ENCODE measurements at regions not wholly inside any gene's neighbourhood (a gene's known extent, or its start where the extent isn't known, plus 50 kb on each side); places are given as distances from the start of the nearest gene placed in this dataset.

DNA sequence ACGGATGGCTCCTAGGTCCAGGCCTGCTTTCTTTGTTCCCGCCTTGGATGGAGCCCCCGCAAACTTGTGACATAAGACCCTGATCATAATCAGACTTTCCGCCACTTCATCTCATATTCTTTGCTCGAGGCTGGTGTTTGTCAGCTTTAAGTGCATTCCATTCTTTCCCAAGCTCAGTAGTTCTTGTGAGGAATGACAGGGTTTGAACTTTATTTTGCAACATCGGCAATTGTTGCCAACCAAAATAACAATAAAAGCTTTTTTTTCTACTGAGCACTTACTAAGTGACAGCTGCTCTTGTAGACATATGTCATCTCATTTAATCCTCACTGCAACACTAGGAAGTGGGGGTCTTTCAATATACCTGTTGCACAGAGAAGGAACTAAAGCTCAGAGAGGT, 178.8 kb upstream of the ST6GAL2 start:
- Histone ChIP-seq H3K27me3 (ENCODE audit: control insufficient read depth in 2 of 2, insufficient read depth in 2 of 2, low read length in 2 of 2) (no peaks in the 10 kb centered on the region), H3K4me2 (ENCODE audit: insufficient read depth, low read length) (no peak overlapping the region), H3K4me1 (replicated peaks in 1 of 2; ENCODE audit: control insufficient read depth in 2 of 2, insufficient read depth in 2 of 2, low read length in 2 of 2) (no peaks in the 10 kb centered on the region), H3K79me2 (ENCODE audit: control insufficient read depth, insufficient read depth, low read length) (no peaks in the 10 kb centered on the region), H3K36me3 (ENCODE audit: control insufficient read depth, insufficient read depth, low read length) (no peaks in the 10 kb centered on the region), H3K9me1 (ENCODE audit: control insufficient read depth, insufficient read depth, low read length) (no peaks in the 10 kb centered on the region), H3K9me3 (replicated peaks; ENCODE audit: control insufficient read depth, insufficient read depth, low read depth, low read length) (no peaks in the 10 kb centered on the region; the same call in 1 of the 2 replicates), H4K20me1 (replicated peaks; ENCODE audit: control insufficient read depth, insufficient read depth, low read length) (no peaks in the 10 kb centered on the region), H3K9ac (ENCODE audit: insufficient read depth in 1 of 2, low read depth in 2 of 2, low read length in 2 of 2) (no peak overlapping the region), H3K4me3 (no peak overlapping the region), H3K27ac (ENCODE audit: extremely low read depth, low read depth, low read length) (no peak overlapping the region), H2AFZ (ENCODE audit: low read depth, low read length) (no peak overlapping the region)
- 2% methylated on average over 6 of the region's 6 CpGs for WGBS (ENCODE audit: insufficient coverage, low coverage, missing lambda C conversion rate)
- in situ Hi-C loops (cut with MboI) (no loop called here), intact Hi-C loops (cut with micrococcal nuclease) (no loop called here)
- TF ChIP-seq, protein P1, sequence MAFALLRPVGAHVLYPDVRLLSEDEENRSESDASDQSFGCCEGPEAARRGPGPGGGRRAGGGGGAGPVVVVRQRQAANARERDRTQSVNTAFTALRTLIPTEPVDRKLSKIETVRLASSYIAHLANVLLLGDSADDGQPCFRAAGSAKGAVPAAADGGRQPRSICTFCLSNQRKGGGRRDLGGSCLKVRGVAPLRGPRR (CRISPR knock-in tag; IDR thresholded peaks at IDR 0.05) = no peak
- ChIA-PET CTCF (ENCODE audit: low intra/inter-chr PET ratio) (no interaction called here), POLR2A (no interaction called here)
- FAIRE-seq (no peak), ATAC-seq (no peak), DNase-seq (ENCODE audit: extremely low read depth in 1 of 4, low spot score in 3 of 4) (no peak)
- BruUV-seq (replicated peaks) = no TSS peak

DNA sequence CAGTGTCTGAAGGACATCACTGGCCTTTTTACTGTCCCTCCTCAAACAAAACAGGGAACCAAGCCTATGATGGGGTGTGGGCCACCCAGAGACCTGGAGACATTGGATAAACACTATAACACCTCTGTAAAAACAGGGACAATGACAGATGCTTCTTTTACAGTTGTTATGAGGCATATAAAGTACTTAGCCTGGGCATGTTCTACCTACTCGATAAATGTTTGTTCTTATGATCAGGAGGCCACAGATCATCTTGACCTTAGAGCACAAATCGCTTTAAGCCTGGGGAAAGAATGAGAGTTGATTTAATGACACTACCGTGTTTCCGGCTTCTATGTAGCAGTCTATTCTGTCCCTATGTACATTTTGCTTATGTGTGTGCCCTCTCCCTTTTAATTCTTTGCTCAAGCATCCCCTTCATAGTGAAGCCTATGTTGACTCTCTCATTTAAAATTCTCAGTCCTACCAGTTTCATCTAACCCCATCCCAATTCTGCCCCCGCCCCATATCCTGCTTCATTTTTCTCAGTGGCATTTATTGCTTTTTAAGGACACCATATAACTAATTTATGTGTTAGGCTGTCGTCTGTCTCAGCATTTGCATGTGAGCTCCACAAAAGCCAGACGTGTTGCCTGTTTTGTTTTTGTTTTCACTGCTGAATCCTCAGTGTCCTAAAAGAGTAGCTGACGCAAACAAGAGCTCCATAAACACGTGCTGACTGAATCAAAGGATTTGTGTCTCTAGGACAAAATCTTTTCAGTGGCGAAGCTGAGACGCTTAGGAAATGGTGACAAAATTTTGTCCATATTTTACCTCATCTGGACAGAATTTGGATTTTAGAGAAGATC, 182.3 kb upstream of the ST6GAL2 start:
- Histone ChIP-seq H4K20me1 (replicated peaks; ENCODE audit: control insufficient read depth, insufficient read depth, low read length) (no peaks in the 10 kb centered on the region), H3K79me2 (ENCODE audit: control insufficient read depth, insufficient read depth, low read length) (no peaks in the 10 kb centered on the region), H3K4me3 (no peak overlapping the region), H3K4me2 (ENCODE audit: insufficient read depth, low read length) (no peak overlapping the region), H3K36me3 (ENCODE audit: control insufficient read depth, insufficient read depth, low read length) (no peaks in the 10 kb centered on the region), H3K9me3 (replicated peaks; ENCODE audit: control insufficient read depth, insufficient read depth, low read depth, low read length) (no peaks in the 10 kb centered on the region; the same call in 1 of the 2 replicates), H3K27ac (ENCODE audit: extremely low read depth, low read depth, low read length) (no peak overlapping the region), H3K27me3 (ENCODE audit: control insufficient read depth in 2 of 2, insufficient read depth in 2 of 2, low read length in 2 of 2) (no peaks in the 10 kb centered on the region), H3K9me1 (ENCODE audit: control insufficient read depth, insufficient read depth, low read length) (no peaks in the 10 kb centered on the region), H3K4me1 (replicated peaks in 1 of 2; ENCODE audit: control insufficient read depth in 2 of 2, insufficient read depth in 2 of 2, low read length in 2 of 2) (no peaks in the 10 kb centered on the region), H3K9ac (ENCODE audit: insufficient read depth in 1 of 2, low read depth in 2 of 2, low read length in 2 of 2) (no peak overlapping the region), H2AFZ (ENCODE audit: low read depth, low read length) (no peak overlapping the region)
- intact Hi-C loops (cut with micrococcal nuclease) (no loop called here), in situ Hi-C loops (cut with MboI) (no loop called here)
- BruUV-seq (replicated peaks) = no TSS peak
- POLR2A ChIA-PET = no interaction called here
- WGBS (ENCODE audit: insufficient coverage, low coverage, missing lambda C conversion rate) = under 1% methylated on average over 11 of the region's 11 CpGs
- DNase-seq (ENCODE audit: extremely low read depth in 1 of 4, low spot score in 3 of 4) = no peak
- CTCF ChIA-PET (ENCODE audit: low intra/inter-chr PET ratio) = no interaction called here
- no peak for ATAC-seq
- FAIRE-seq = no peak
- TF ChIP-seq, protein P2, sequence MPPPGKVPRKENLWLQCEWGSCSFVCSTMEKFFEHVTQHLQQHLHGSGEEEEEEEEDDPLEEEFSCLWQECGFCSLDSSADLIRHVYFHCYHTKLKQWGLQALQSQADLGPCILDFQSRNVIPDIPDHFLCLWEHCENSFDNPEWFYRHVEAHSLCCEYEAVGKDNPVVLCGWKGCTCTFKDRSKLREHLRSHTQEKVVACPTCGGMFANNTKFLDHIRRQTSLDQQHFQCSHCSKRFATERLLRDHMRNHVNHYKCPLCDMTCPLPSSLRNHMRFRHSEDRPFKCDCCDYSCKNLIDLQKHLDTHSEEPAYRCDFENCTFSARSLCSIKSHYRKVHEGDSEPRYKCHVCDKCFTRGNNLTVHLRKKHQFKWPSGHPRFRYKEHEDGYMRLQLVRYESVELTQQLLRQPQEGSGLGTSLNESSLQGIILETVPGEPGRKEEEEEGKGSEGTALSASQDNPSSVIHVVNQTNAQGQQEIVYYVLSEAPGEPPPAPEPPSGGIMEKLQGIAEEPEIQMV (tag; conservative IDR thresholded peaks at IDR 0.05; ENCODE audit: low read depth) = no peak
- TF ChIP-seq SMAD4 (CRISPR knock-in tag; conservative IDR thresholded peaks at IDR 0.05) (no peak), IRF2 (CRISPR knock-in tag; IDR thresholded peaks at IDR 0.05) (no peak), CHCHD3 (CRISPR knock-in tag; IDR thresholded peaks at IDR 0.05) (no peak), ZNF311 (CRISPR knock-in tag; IDR thresholded peaks at IDR 0.05) (no peak), ZNF121 (CRISPR knock-in tag; conservative IDR thresholded peaks at IDR 0.05) (no peak), RBM39 (optimal IDR thresholded peaks at IDR 0.05; ENCODE audit: low read depth, low read length) (no peak), SRSF9 (IDR thresholded peaks at IDR 0.05; ENCODE audit: borderline replicate concordance, low read depth, low read length) (no peak), TCF7L2 (IDR thresholded peaks at IDR 0.05; ENCODE audit: low read depth, low read length) (no peak), CEBPB (tag; IDR thresholded peaks at IDR 0.05) (no peak), SOX6 (IDR thresholded peaks at IDR 0.05) (no peak), RCOR1 (IDR thresholded peaks at IDR 0.05; ENCODE audit: borderline replicate concordance in 1 of 2, low read depth in 2 of 2, low read length in 2 of 2) (no peak), ELF4 (CRISPR knock-in tag; IDR thresholded peaks at IDR 0.05) (no peak), ZNF408 (CRISPR knock-in tag; IDR thresholded peaks at IDR 0.05; ENCODE audit: low read depth) (no peak)

Data from K562 (cell line).